Omental fat pad (tissue), 3 donors: ENCODE measurements at regions not wholly inside any gene's neighbourhood (a gene's known extent, or its start where the extent isn't known, plus 50 kb on each side); places are given as distances from the start of the nearest gene placed in this dataset.
"Not testable (repeated sequence)": the region's sequence is repeated elsewhere in the genome, so short reads cannot be mapped to it uniquely, and the experiment has no call there.

Experiments used
- ATAC-seq: fragments of 150-250 bp; one replicate; pipeline ENCODE4 v1.9.1; 2016; ENCODE audit warnings: mild to moderate bottlenecking, moderate library complexity; ENCODE audit not compliant: low FRiP score
- DNase-seq: peaks from one replicate; pipeline ENCODE4 v3.0.0-alpha.2; 2019; ENCODE audit warnings: low spot score
- CTCF ChIP-seq, 3 donors: fragments of 450-650 bp; IDR thresholded peaks; one replicate each; pipeline ENCODE4 v1.5.1; 2016 to 2017; ENCODE audit warnings: antibody characterized with exemption in 3 of 3, mild to moderate bottlenecking in 3 of 3, moderate library complexity in 2 of 3

DNA sequence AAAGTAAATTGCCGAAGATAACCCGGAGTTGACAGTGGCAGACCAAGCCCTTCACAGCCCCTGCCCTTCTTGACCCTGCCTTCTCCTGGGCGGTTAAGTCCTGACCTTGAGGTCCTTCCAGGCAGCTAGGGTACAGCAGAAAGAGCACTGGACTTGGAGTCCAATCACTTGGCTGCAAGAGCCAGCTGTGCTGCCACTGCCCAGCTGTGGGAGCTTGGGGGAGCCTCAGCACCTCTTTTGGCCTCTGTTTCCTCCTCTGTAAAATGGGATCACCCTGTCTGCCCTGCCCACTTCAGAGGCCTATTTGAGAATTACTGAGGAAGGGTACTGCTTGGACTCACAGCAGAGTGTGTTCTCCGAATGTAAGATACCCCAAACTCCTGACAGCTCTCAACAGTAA, 66.2 kb upstream of the SMAD6 start:
- ATAC-seq, result no peak
- no peak for DNase-seq
- TF ChIP-seq CTCF (IDR thresholded peaks at IDR 0.05), result no peak

GRCh38 chr15:66637044-66637443, 65.0 kb upstream of the SMAD6 start:
- ATAC-seq, DNase-seq: not testable (repeated sequence)

GRCh38 chr15:66638377-66638776, 63.7 kb upstream of the SMAD6 start:
- ATAC-seq (no peak), DNase-seq (no peak)
- no peak for TF ChIP-seq CTCF (IDR thresholded peaks at IDR 0.05)

GRCh38 chr15:66641485-66642315, 60.3 kb upstream of the SMAD6 start:
- DNase-seq, result no peak
- ATAC-seq, result no peak
- no peak for TF ChIP-seq CTCF (IDR thresholded peaks at IDR 0.05)

- ATAC-seq (no peak), DNase-seq (no peak)
- TF ChIP-seq CTCF (IDR thresholded peaks at IDR 0.05), result no peak
Measured at GRCh38 chr15:66642514-66642913, 59.5 kb upstream of the SMAD6 start.

DNA sequence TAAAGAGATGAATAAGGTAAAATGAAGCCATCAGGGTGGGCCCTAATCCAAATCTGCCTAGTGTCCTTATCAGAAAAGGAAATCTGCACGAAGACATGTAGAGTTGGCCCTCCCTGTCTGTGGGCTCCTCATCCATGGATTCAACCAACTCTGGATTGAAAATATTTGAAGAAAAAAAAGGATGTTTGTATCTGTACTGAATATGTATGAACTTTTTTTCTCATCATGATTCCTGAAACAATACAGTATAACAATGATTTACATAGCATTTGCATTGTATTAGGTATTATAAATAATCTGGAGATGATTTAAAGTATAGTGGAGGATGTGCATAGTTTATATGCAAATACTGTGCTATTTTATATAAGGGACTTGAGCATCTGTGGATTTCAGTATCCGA, 59.0 kb upstream of the SMAD6 start:
- ATAC-seq, result no peak
- TF ChIP-seq CTCF (IDR thresholded peaks at IDR 0.05), result no peak

GRCh38 chr15:66644000-66644787, 57.8 kb upstream of the SMAD6 start:
- no peak for TF ChIP-seq CTCF (IDR thresholded peaks at IDR 0.05)
- DNase-seq, result no peak
- no peak for ATAC-seq

More for the DNA sequence above, 59.0 kb upstream of the SMAD6 start:
- DNase-seq, result no peak
